Kidney (tissue), 13 donors: ENCODE measurements at regions not wholly inside any gene's neighbourhood (a gene's known extent, or its start where the extent isn't known, plus 50 kb on each side); places are given as distances from the start of the nearest gene placed in this dataset.
"Not testable (repeated sequence)": the region's sequence is repeated elsewhere in the genome, so short reads cannot be mapped to it uniquely, and the experiment has no call there.

Experiments
- DNase-seq, 5 donors: peaks; one replicate each; pipeline ENCODE4 v3.0.0-alpha.2; 2013 to 2020
- FAIRE-seq: peaks from 2 replicates; lab custom pipeline; 2012; peaks lifted over from hg19 to GRCh38; lab: Jason Lieb, UNC
- H3K27ac ChIP-seq, 2 donors: one replicate each; pipeline ENCODE4 v1.7.0; 2013; ENCODE audit warnings: low read depth in 2 of 2, low read length in 2 of 2, inconsistent platforms in 1 of 2
- H3K27me3 ChIP-seq: one replicate; pipeline ENCODE4 v1.7.1; 2013; ENCODE audit warnings: low read length, inconsistent platforms; ENCODE audit not compliant: control insufficient read depth, insufficient read depth
- H3K36me3 ChIP-seq, 3 donors: one replicate each; pipeline versions ENCODE4 v1.7.0 to v1.7.1; 2013; ENCODE audit warnings: low read length in 3 of 3, control low read depth in 1 of 3, inconsistent platforms in 1 of 3; ENCODE audit not compliant: insufficient read depth in 3 of 3, control insufficient read depth in 2 of 3
- H3K4me1 ChIP-seq, 3 donors: one replicate each; pipeline versions ENCODE4 v1.7.0 to v1.7.1; 2013; ENCODE audit warnings: low read length in 3 of 3, inconsistent platforms in 1 of 3, low read depth in 1 of 3; ENCODE audit not compliant: control insufficient read depth in 2 of 3, insufficient read depth in 2 of 3
- H3K4me3 ChIP-seq, 3 donors: one replicate each; pipeline versions ENCODE4 v1.7.0 to v1.8.1; 2013; ENCODE audit warnings: low read length in 3 of 3, control low read depth in 1 of 3, inconsistent platforms in 1 of 3
- H3K9ac ChIP-seq, 3 donors: one replicate each; pipeline versions ENCODE4 v1.7.0 to v1.7.1; 2013; ENCODE audit warnings: low read length in 3 of 3, control low read depth in 1 of 3, inconsistent platforms in 1 of 3
- H3K9me3 ChIP-seq, 3 donors: one replicate each; pipeline versions ENCODE4 v1.7.0 to v1.7.1; 2013; ENCODE audit warnings: low read length in 3 of 3, control low read depth in 1 of 3, inconsistent platforms in 1 of 3; ENCODE audit not compliant: control insufficient read depth in 2 of 3, insufficient read depth in 1 of 3
- CTCF ChIP-seq: IDR thresholded peaks from 3 replicates; pipeline ENCODE4 v1.5.1; 2012; ENCODE audit warnings: mild to moderate bottlenecking, moderate library complexity, borderline replicate concordance; ENCODE audit not compliant: insufficient read depth; ENCODE audit errors: extremely low read depth
- intact Hi-C: fragments of 100-400 bp; cut with DNase I; formaldehyde crosslinking; loops from one replicate; pipeline ENCODE4 v1.11.1; 2022
- donor health status: control.
- donor health status: control.
- donor health status: control.
- donor health status: control.
- donor health status: control.
- donor health status: DM: yes; HTN: yes; CAD: no.
- donor health status: Normal renal cell carcinoma (clear cell type).

GRCh38 chr14:105774001-105774400 lies 247.6 kb downstream of the TMEM121 start:
- DNase-seq (no peak), FAIRE-seq (no peak)
- intact Hi-C loops = no loop called here
- no peak for TF ChIP-seq CTCF
- Histone ChIP-seq H3K27me3 (no peaks in the 10 kb centered on the region), H3K36me3 (no peaks in the 10 kb centered on the region), H3K9ac (no peak overlapping the region), H3K4me3 (no peak overlapping the region), H3K27ac (no peak overlapping the region), H3K4me1 (no peaks in the 10 kb centered on the region), H3K9me3 (peaks cover 0 to 3% (median 2%) of the 10 kb centered on the region in 3 donors)

GRCh38 chr14:105774585-105775348 lies 248.4 kb downstream of the TMEM121 start:
- DNase-seq, H3K36me3 ChIP-seq, H3K9me3 ChIP-seq, H3K27ac ChIP-seq, H3K4me1 ChIP-seq, H3K9ac ChIP-seq, H3K4me3 ChIP-seq, intact Hi-C loops, H3K27me3 ChIP-seq, FAIRE-seq: not testable (repeated sequence)

GRCh38 chr14:105775349-105775923 lies 249.1 kb downstream of the TMEM121 start:
- H3K27me3 ChIP-seq, H3K36me3 ChIP-seq, H3K4me1 ChIP-seq, FAIRE-seq, H3K4me3 ChIP-seq, H3K27ac ChIP-seq, DNase-seq, intact Hi-C loops, H3K9ac ChIP-seq: not testable (repeated sequence)
- H3K9me3 ChIP-seq = peaks cover 0 to 11% (median 2%) of the 10 kb centered on the region in 3 donors

- H3K27ac ChIP-seq, H3K9ac ChIP-seq, intact Hi-C loops, FAIRE-seq, H3K36me3 ChIP-seq, DNase-seq, H3K4me3 ChIP-seq, H3K27me3 ChIP-seq, H3K4me1 ChIP-seq: not testable (repeated sequence)
- H3K9me3 ChIP-seq = peaks cover 0 to 18% (median 4%) of the 10 kb centered on the region in 3 donors
Observed at GRCh38 chr14:105776112-105776511, 249.7 kb downstream of the TMEM121 start.

GRCh38 chr14:105776924-105777323 lies 250.5 kb downstream of the TMEM121 start:
- no peak for TF ChIP-seq CTCF
- DNase-seq (no peak), FAIRE-seq (no peak)
- Histone ChIP-seq H3K9ac (no peak overlapping the region), H3K4me1 (no peaks in the 10 kb centered on the region), H3K27ac (no peak overlapping the region), H3K36me3 (no peaks in the 10 kb centered on the region), H3K27me3 (no peaks in the 10 kb centered on the region), H3K9me3 (peaks cover 0 to 18% (median 4%) of the 10 kb centered on the region in 3 donors), H3K4me3 (no peak overlapping the region)
- intact Hi-C loops = no loop called here
